HCT116 (cell line): ENCODE measurements at regions not wholly inside any gene's neighbourhood (a gene's known extent, or its start where the extent isn't known, plus 50 kb on each side); places are given as distances from the start of the nearest gene placed in this dataset.

Experiments used
- EGR1 ChIP-seq: IDR thresholded peaks from 2 replicates; pipeline ENCODE4 v1.6.1; 2012; ENCODE audit warnings: low read depth
- EZH2 ChIP-seq: fragments of 200-600 bp; sonication (generic); IDR thresholded peaks from 2 replicates; pipeline ENCODE4 v1.6.1; 2017; ENCODE audit warnings: antibody characterized with exemption, mixed run types
- EZH2phosphoT487 ChIP-seq: fragments of 200-600 bp; IDR thresholded peaks from 2 replicates; pipeline ENCODE4 v1.6.1; 2018; ENCODE audit warnings: antibody characterized with exemption, borderline replicate concordance
- FOSL1 ChIP-seq: IDR thresholded peaks from 2 replicates; pipeline ENCODE4 v1.6.1; 2012; ENCODE audit warnings: low read depth
- POLR2AphosphoS5 ChIP-seq: IDR thresholded peaks from 2 replicates; pipeline ENCODE4 v1.6.1; 2011; ENCODE audit warnings: mild to moderate bottlenecking, low read depth, low read length, moderate library complexity
- ZNF274 ChIP-seq: fragments of 200-500 bp; sonication (Bioruptor generic); IDR thresholded peaks from 2 replicates; pipeline ENCODE4 v1.6.1; 2014; ENCODE audit warnings: mild to moderate bottlenecking, low read depth, low read length, inconsistent platforms
- TF ChIP-seq, protein P1 (sequence below): IDR thresholded peaks from 2 replicates; pipeline ENCODE4 v1.6.1; 2012
- TF ChIP-seq, protein P2 (sequence below): IDR thresholded peaks from 2 replicates; pipeline ENCODE4 v1.6.1; 2011; ENCODE audit warnings: mild to moderate bottlenecking, low read length, moderate library complexity; ENCODE audit not compliant: insufficient replicate concordance; ENCODE audit errors: extremely low read depth
- TF ChIP-seq, protein P3 (sequence below), 3 experiments: fragments of 200-600 bp in 1 of 3; sonication (generic) in 1 of 3; IDR thresholded peaks in 2 of 3; conservative IDR thresholded peaks in 1 of 3; 2 replicates each; pipeline ENCODE4 v1.5.1; 2012 to 2017; ENCODE audit warnings: low read depth in 2 of 3, low read length in 2 of 3, antibody characterized with exemption in 1 of 3, borderline replicate concordance in 1 of 3, control low read depth in 1 of 3, mild to moderate bottlenecking in 1 of 3, mixed read lengths in 1 of 3, mixed run types in 1 of 3, moderate library complexity in 1 of 3; ENCODE audit not compliant: insufficient read depth in 1 of 3
- TF ChIP-seq, protein P4 (sequence below): IDR thresholded peaks from 2 replicates; pipeline ENCODE4 v1.6.1; 2012

DNA sequence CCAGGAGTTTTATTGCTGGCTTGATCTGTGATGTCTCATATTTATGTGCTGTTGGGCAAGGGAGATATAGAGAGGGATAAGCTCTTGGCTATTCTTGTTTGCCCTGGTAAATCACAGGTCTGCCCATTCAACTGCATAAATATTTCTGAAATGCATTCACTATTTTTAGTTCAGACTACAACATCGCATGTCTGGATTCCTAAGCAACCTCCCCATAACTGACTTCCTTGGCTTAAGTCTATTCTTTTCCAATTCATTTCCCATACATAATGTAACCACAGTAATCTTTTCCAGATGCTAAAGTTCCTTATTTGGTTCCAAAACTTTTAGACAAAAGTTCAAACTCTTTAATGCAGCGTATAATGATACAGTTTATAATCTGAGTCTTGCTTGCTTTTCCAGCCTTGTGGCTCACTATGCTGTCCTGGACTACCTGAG is 321.4 kb upstream of the ACTBL2 start:
- TF ChIP-seq EZH2 (no peak), ZNF274 (no peak), POLR2AphosphoS5 (no peak), EZH2phosphoT487 (no peak), FOSL1 (no peak), EGR1 (no peak)
- TF ChIP-seq, protein P1, sequence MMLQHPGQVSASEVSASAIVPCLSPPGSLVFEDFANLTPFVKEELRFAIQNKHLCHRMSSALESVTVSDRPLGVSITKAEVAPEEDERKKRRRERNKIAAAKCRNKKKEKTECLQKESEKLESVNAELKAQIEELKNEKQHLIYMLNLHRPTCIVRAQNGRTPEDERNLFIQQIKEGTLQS = no peak
- TF ChIP-seq, protein P2, sequence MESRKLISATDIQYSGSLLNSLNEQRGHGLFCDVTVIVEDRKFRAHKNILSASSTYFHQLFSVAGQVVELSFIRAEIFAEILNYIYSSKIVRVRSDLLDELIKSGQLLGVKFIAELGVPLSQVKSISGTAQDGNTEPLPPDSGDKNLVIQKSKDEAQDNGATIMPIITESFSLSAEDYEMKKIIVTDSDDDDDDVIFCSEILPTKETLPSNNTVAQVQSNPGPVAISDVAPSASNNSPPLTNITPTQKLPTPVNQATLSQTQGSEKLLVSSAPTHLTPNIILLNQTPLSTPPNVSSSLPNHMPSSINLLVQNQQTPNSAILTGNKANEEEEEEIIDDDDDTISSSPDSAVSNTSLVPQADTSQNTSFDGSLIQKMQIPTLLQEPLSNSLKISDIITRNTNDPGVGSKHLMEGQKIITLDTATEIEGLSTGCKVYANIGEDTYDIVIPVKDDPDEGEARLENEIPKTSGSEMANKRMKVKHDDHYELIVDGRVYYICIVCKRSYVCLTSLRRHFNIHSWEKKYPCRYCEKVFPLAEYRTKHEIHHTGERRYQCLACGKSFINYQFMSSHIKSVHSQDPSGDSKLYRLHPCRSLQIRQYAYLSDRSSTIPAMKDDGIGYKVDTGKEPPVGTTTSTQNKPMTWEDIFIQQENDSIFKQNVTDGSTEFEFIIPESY = no peak
- TF ChIP-seq, protein P3, sequence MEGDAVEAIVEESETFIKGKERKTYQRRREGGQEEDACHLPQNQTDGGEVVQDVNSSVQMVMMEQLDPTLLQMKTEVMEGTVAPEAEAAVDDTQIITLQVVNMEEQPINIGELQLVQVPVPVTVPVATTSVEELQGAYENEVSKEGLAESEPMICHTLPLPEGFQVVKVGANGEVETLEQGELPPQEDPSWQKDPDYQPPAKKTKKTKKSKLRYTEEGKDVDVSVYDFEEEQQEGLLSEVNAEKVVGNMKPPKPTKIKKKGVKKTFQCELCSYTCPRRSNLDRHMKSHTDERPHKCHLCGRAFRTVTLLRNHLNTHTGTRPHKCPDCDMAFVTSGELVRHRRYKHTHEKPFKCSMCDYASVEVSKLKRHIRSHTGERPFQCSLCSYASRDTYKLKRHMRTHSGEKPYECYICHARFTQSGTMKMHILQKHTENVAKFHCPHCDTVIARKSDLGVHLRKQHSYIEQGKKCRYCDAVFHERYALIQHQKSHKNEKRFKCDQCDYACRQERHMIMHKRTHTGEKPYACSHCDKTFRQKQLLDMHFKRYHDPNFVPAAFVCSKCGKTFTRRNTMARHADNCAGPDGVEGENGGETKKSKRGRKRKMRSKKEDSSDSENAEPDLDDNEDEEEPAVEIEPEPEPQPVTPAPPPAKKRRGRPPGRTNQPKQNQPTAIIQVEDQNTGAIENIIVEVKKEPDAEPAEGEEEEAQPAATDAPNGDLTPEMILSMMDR (IDR thresholded peaks at IDR 0.05 in 2 of 3, conservative IDR thresholded peaks at IDR 0.05 in 1 of 3; ENCODE audit: borderline replicate concordance in 1 of 3, insufficient read depth in 1 of 3, low read depth in 2 of 3, low read length in 2 of 3) = no peak
- TF ChIP-seq, protein P4, sequence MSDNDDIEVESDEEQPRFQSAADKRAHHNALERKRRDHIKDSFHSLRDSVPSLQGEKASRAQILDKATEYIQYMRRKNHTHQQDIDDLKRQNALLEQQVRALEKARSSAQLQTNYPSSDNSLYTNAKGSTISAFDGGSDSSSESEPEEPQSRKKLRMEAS = no peak
